Stimulated activated CD4-positive, alpha-beta T cell treated with anti-CD3 and anti-CD28 coated beads, Interleukin-2, amount 100 ng/mL, for 24 hours (primary cell): ENCODE measurements at regions not wholly inside any gene's neighbourhood (a gene's known extent, or its start where the extent isn't known, plus 50 kb on each side); places are given as distances from the start of the nearest gene placed in this dataset.

ENCODE experiments used
- DNase-seq, 2 donors: peaks; one replicate each; pipeline ENCODE4 v3.0.0-alpha.2; 2020

GRCh38 chr5:173720953-173721600, 104.6 kb upstream of the BOD1 start:
- DNase-seq: no peak

GRCh38 chr5:173721601-173722232, 105.3 kb upstream of the BOD1 start:
- no peak for DNase-seq

- DNase-seq: no peak
These were observed 110.6 kb upstream of the BOD1 start for GRCh38 chr5:173726846-173727557.

GRCh38 chr5:173727839-173728778, 111.7 kb upstream of the BOD1 start:
- no peak for DNase-seq

- DNase-seq: no peak
These were observed 112.8 kb upstream of the BOD1 start for GRCh38 chr5:173729079-173729765.

- DNase-seq: no peak
These were observed 114.3 kb upstream of the BOD1 start for GRCh38 chr5:173730632-173731298.

GRCh38 chr5:173733021-173733420, 116.6 kb upstream of the BOD1 start:
- DNase-seq: no peak

- DNase-seq: no peak
These were observed 117.0 kb upstream of the BOD1 start for GRCh38 chr5:173733425-173733824.

- no peak for DNase-seq
These were observed 117.5 kb upstream of the BOD1 start for GRCh38 chr5:173733831-173734501.

GRCh38 chr5:173734716-173735115, 118.3 kb upstream of the BOD1 start:
- DNase-seq: no peak

- no peak for DNase-seq
These were observed 118.7 kb upstream of the BOD1 start for GRCh38 chr5:173735184-173735583.

- DNase-seq: no peak
These were observed 119.2 kb upstream of the BOD1 start for GRCh38 chr5:173735691-173736090.

GRCh38 chr5:173736374-173736773, 119.9 kb upstream of the BOD1 start:
- DNase-seq: no peak

GRCh38 chr5:173736923-173737412, 120.5 kb upstream of the BOD1 start:
- no peak for DNase-seq

GRCh38 chr5:173739741-173740140, 123.3 kb upstream of the BOD1 start:
- no peak for DNase-seq

- no peak for DNase-seq
These were observed 124.0 kb upstream of the BOD1 start for GRCh38 chr5:173740400-173740799.

- no peak for DNase-seq
These were observed 124.6 kb upstream of the BOD1 start for GRCh38 chr5:173741087-173741486.

GRCh38 chr5:173741729-173742431, 125.4 kb upstream of the BOD1 start:
- no peak for DNase-seq

- DNase-seq: no peak
These were observed 126.0 kb upstream of the BOD1 start for GRCh38 chr5:173742432-173742816.

GRCh38 chr5:173743641-173744343, 127.3 kb upstream of the BOD1 start:
- no peak for DNase-seq
